HepG2 (cell line): ENCODE measurements at regions not wholly inside any gene's neighbourhood (a gene's known extent, or its start where the extent isn't known, plus 50 kb on each side); places are given as distances from the start of the nearest gene placed in this dataset.

Source experiments
- ATAC-seq: fragments of 200-7000 bp; cut with Tn5 transposase; 3 replicates; pipeline ENCODE4 v1.9.1; 2020; ENCODE audit warnings: mild to moderate bottlenecking, moderate library complexity
- BruUV-seq: library from RNA; stranded (reverse); fragments of 400-500 nt; replicated peaks from 2 replicates; lab custom pipeline; 2021; lab: Mats Ljungman, UMichigan
- CTCF ChIA-PET: fragments of 300-600 bp; formaldehyde crosslinking; extraction: SDS; loops from one replicate; lab custom pipeline; 2021; ENCODE audit warnings: low total read pairs, inconsistent platforms, low intra/inter-chr PET ratio; lab: Yijun Ruan, JAX
- POLR2A ChIA-PET: fragments of 350-600 bp; sonication (Branson Sonifier 250); formaldehyde crosslinking; loops from one replicate; lab custom pipeline; 2020; ENCODE audit warnings: antibody characterized with exemption, inconsistent platforms; lab: Yijun Ruan, JAX
- DNase-seq: peaks from one replicate; pipeline ENCODE4 v3.0.0-alpha.2; 2015; ENCODE audit warnings: low spot score
- FAIRE-seq: peaks from 3 replicates; lab custom pipeline; 2011; peaks lifted over from hg19 to GRCh38; lab: Jason Lieb, UNC
- H2AFZ ChIP-seq: one replicate; pipeline ENCODE4 v1.6.1; 2011; ENCODE audit warnings: low read length, inconsistent platforms
- H3K27ac ChIP-seq: fragments of 300-600 bp; 3 replicates; pipeline ENCODE4 v1.8.0; 2011; ENCODE audit warnings: mixed run types, mild to moderate bottlenecking, mixed read lengths, low read length, inconsistent platforms; ENCODE audit not compliant: insufficient read depth; ENCODE audit errors: extremely low read length
- H3K27me3 ChIP-seq, 2 experiments: fragments of 200-600 bp in 1 of 2; 2 replicates in 1 of 2; 3 replicates in 1 of 2; pipeline versions ENCODE4 v1.6.0 to v1.8.0; 2011; ENCODE audit warnings: low read length in 2 of 2, mild to moderate bottlenecking in 2 of 2, moderate library complexity in 2 of 2, inconsistent platforms in 1 of 2; ENCODE audit not compliant: insufficient read depth in 2 of 2, control insufficient read depth in 1 of 2
- H3K36me3 ChIP-seq, 2 experiments: fragments of 200-600 bp in 1 of 2; replicated peaks in 1 of 2; 2 replicates in 1 of 2; 3 replicates in 1 of 2; pipeline versions ENCODE4 v1.5.1 to v1.8.0; 2011; ENCODE audit warnings: low read length in 2 of 2, inconsistent platforms in 1 of 2; ENCODE audit not compliant: insufficient read depth in 2 of 2, control insufficient read depth in 1 of 2
- H3K4me1 ChIP-seq: 2 replicates; pipeline ENCODE4 v1.5.1; 2012; ENCODE audit warnings: low read length, inconsistent platforms; ENCODE audit not compliant: insufficient read depth
- H3K4me2 ChIP-seq: 2 replicates; pipeline ENCODE4 v1.6.0; 2011; ENCODE audit warnings: low read depth, low read length, inconsistent platforms
- H3K4me3 ChIP-seq, 3 experiments: fragments of 200-600 bp in 1 of 3; sonication (generic), shearing (Covaris generic) in 1 of 3; replicated peaks in 1 of 3; 2 replicates each; pipeline ENCODE4 v1.5.1; 2011 to 2016; ENCODE audit warnings: low read length in 3 of 3, inconsistent platforms in 2 of 3, low read depth in 2 of 3, mild to moderate bottlenecking in 2 of 3, control low read depth in 1 of 3, mixed read lengths in 1 of 3; ENCODE audit not compliant: insufficient read depth in 1 of 3
- H3K79me2 ChIP-seq: one replicate; pipeline ENCODE4 v1.6.1; 2011; ENCODE audit warnings: low read length, inconsistent platforms; ENCODE audit not compliant: insufficient read depth
- H3K9ac ChIP-seq: 2 replicates; pipeline ENCODE4 v1.6.0; 2011; ENCODE audit warnings: mild to moderate bottlenecking, low read depth, low read length, inconsistent platforms; ENCODE audit not compliant: insufficient read depth
- H3K9me3 ChIP-seq: 2 replicates; pipeline ENCODE4 v1.5.1; 2012; ENCODE audit warnings: mild to moderate bottlenecking, low read length
- H4K20me1 ChIP-seq: 2 replicates; pipeline ENCODE4 v1.6.0; 2011; ENCODE audit warnings: inconsistent platforms, mild to moderate bottlenecking, low read length, moderate library complexity; ENCODE audit not compliant: insufficient read depth
- ATF5 ChIP-seq: sonication (generic); formaldehyde crosslinking; IDR thresholded peaks from 2 replicates; pipeline ENCODE4 v1.4.0; 2020; ENCODE audit warnings: mild to moderate bottlenecking, low read depth, missing genetic modification reagents
- CTCF ChIP-seq: sonication (generic); formaldehyde crosslinking; IDR thresholded peaks from 2 replicates; pipeline ENCODE4 v1.5.0; 2020; ENCODE audit warnings: mild to moderate bottlenecking, missing genetic modification reagents, moderate library complexity
- GATAD1 ChIP-seq: IDR thresholded peaks from 2 replicates; pipeline ENCODE4 v1.6.1; 2016; ENCODE audit warnings: missing genetic modification reagents, missing compliant biosample characterization
- MATR3 ChIP-seq: sonication (generic); formaldehyde crosslinking; IDR thresholded peaks from 2 replicates; pipeline ENCODE4 v1.4.0; 2020; ENCODE audit warnings: missing genetic modification reagents
- RBAK ChIP-seq: sonication (generic); formaldehyde crosslinking; IDR thresholded peaks from 2 replicates; pipeline ENCODE4 v1.5.1; 2020; ENCODE audit warnings: mild to moderate bottlenecking, missing genetic modification reagents
- STAG1 ChIP-seq: sonication (generic); formaldehyde crosslinking; IDR thresholded peaks from 2 replicates; pipeline ENCODE4 v1.4.0; 2020; ENCODE audit warnings: missing genetic modification reagents
- ZNF333 ChIP-seq: sonication (generic); formaldehyde crosslinking; IDR thresholded peaks from 2 replicates; pipeline ENCODE4 v1.4.0; 2020; ENCODE audit warnings: mild to moderate bottlenecking, missing genetic modification reagents, borderline replicate concordance
- ZNF343 ChIP-seq: sonication (generic); formaldehyde crosslinking; IDR thresholded peaks from 2 replicates; pipeline ENCODE4 v1.4.0; 2020; ENCODE audit warnings: mild to moderate bottlenecking, missing genetic modification reagents
- ZNF407 ChIP-seq: sonication (generic); formaldehyde crosslinking; IDR thresholded peaks from one replicate; pipeline ENCODE4 v1.5.1; 2020; ENCODE audit warnings: mild to moderate bottlenecking, missing genetic modification reagents; ENCODE audit errors: not compliant biosample characterization
- ZNF747 ChIP-seq: sonication (generic); formaldehyde crosslinking; IDR thresholded peaks from 2 replicates; pipeline ENCODE4 v1.8.1; 2023; ENCODE audit warnings: missing genetic modification reagents, mild to moderate bottlenecking, borderline replicate concordance
- ZNF883 ChIP-seq: sonication (generic); formaldehyde crosslinking; IDR thresholded peaks from 2 replicates; pipeline ENCODE4 v1.5.1; 2020; ENCODE audit warnings: mild to moderate bottlenecking, missing genetic modification reagents; ENCODE audit errors: not compliant biosample characterization
- WGBS: methylation state at CpG from one replicate; pipeline ENCODE4 v1.1.6; 2017; ENCODE audit warnings: low lambda C conversion rate; 5-methylcytosine and 5-hydroxymethylcytosine counted together
- in situ Hi-C: cut with HindIII; loops from 2 replicates; pipeline ENCODE4 v1.10.0; 2017; ENCODE audit warnings: low pct_unique_long_range_greater_than_20kb; ENCODE audit not compliant: extremely low pct_ligation_motif_present
- intact Hi-C: fragments of 100-400 bp; cut with micrococcal nuclease; formaldehyde crosslinking; loops from one replicate; pipeline ENCODE4 v1.10.0; 2022; ENCODE audit not compliant: unreplicated experiment
- TF ChIP-seq, protein P1 (sequence below): sonication (generic); formaldehyde crosslinking; IDR thresholded peaks from 2 replicates; pipeline ENCODE4 v1.5.0; 2020; ENCODE audit warnings: missing genetic modification reagents, mild to moderate bottlenecking, borderline replicate concordance

GRCh38 chr7:113710310-113711096 is 208.3 kb downstream of the PPP1R3A start:
- no peak overlapping the region for H3K4me3 ChIP-seq
- ChIA-PET POLR2A (no interaction called here), CTCF (no interaction called here)
- no peaks in the 10 kb centered on the region for H4K20me1 ChIP-seq
- intact Hi-C loops = loop anchor here (10.0 kb wide), 1 partner anchor 556 kb away; no protein-coding TSS in a partner anchor
- no TSS peak for BruUV-seq
- no peaks in the 10 kb centered on the region for H3K36me3 ChIP-seq
- H3K9ac ChIP-seq = no peak overlapping the region
- no peaks in the 10 kb centered on the region for H3K27me3 ChIP-seq
- WGBS = 48% methylated on average over 4 of the region's 4 CpGs
- H3K27ac ChIP-seq = no peak overlapping the region
- FAIRE-seq (peak; percentile 60), ATAC-seq (peak; percentile 86), DNase-seq (peak; percentile 63)
- no peak overlapping the region for H3K4me2 ChIP-seq
- no peaks in the 10 kb centered on the region for H3K4me1 ChIP-seq
- no peak overlapping the region for H2AFZ ChIP-seq
- no peaks in the 10 kb centered on the region for H3K9me3 ChIP-seq
- in situ Hi-C loops = loop anchor here (25.0 kb wide), 1 partner anchor 1173 kb away; no protein-coding TSS in a partner anchor
- no peaks in the 10 kb centered on the region for H3K79me2 ChIP-seq
- TF ChIP-seq RBAK = no peak
- TF ChIP-seq ZNF883 (CRISPR knock-in tag) = no peak
- TF ChIP-seq ZNF747 (CRISPR knock-in tag) = no peak
- TF ChIP-seq GATAD1 (CRISPR knock-in tag) = no peak
- TF ChIP-seq, protein P1, sequence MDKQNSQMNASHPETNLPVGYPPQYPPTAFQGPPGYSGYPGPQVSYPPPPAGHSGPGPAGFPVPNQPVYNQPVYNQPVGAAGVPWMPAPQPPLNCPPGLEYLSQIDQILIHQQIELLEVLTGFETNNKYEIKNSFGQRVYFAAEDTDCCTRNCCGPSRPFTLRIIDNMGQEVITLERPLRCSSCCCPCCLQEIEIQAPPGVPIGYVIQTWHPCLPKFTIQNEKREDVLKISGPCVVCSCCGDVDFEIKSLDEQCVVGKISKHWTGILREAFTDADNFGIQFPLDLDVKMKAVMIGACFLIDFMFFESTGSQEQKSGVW (CRISPR knock-in tag) = no peak
- TF ChIP-seq MATR3 (CRISPR knock-in tag) = no peak
- TF ChIP-seq ZNF407 = no peak
- peak; percentile 73 for TF ChIP-seq CTCF (CRISPR knock-in tag)
- no peak for TF ChIP-seq ZNF343 (CRISPR knock-in tag)
- no peak for TF ChIP-seq ZNF333 (CRISPR knock-in tag)
- peak; percentile 42; the same call in 1 of the 2 replicates for TF ChIP-seq STAG1
- no peak for TF ChIP-seq ATF5 (CRISPR knock-in tag)
